ENCODE measurements at regions not wholly inside any gene's neighbourhood (a gene's known extent, or its start where the extent isn't known, plus 50 kb on each side); places are given as distances from the start of the nearest gene placed in this dataset.

GRCh38 chr20:4569865-4570264 lies 116.4 kb upstream of the PRNP start:
- Histone ChIP-seq H3K4me1 (ENCODE audit: control insufficient read depth in 2 of 2, insufficient read depth in 2 of 2, low read length in 2 of 2) (no peaks in the 10 kb centered on the region), H3K27me3 (ENCODE audit: control insufficient read depth in 2 of 2, insufficient read depth in 1 of 2, low read length in 1 of 2) (no peaks in the 10 kb centered on the region), H3K36me3 (ENCODE audit: control insufficient read depth in 2 of 2, insufficient read depth in 2 of 2, low read length in 1 of 2) (no peaks in the 10 kb centered on the region), H3K4me3 (ENCODE audit: low read length in 2 of 2) (no peak overlapping the region), H3K27ac (ENCODE audit: low read depth in 1 of 2, low read length in 1 of 2) (no peak overlapping the region), H3K9me3 (ENCODE audit: control insufficient read depth in 2 of 2, insufficient read depth in 1 of 2, low read length in 1 of 2) (no peaks in the 10 kb centered on the region)
- no peak for DNase-seq (ENCODE audit: low read depth in 6 of 9, low spot score in 9 of 9)
- 97% methylated on average over 3 of the region's 3 CpGs for WGBS

- DNase-seq (ENCODE audit: low read depth in 6 of 9, low spot score in 9 of 9): no peak
- Histone ChIP-seq H3K27ac (ENCODE audit: low read depth in 1 of 2, low read length in 1 of 2) (no peak overlapping the region), H3K4me1 (ENCODE audit: control insufficient read depth in 2 of 2, insufficient read depth in 2 of 2, low read length in 2 of 2) (no peaks in the 10 kb centered on the region), H3K36me3 (ENCODE audit: control insufficient read depth in 2 of 2, insufficient read depth in 2 of 2, low read length in 1 of 2) (no peaks in the 10 kb centered on the region), H3K4me3 (ENCODE audit: low read length in 2 of 2) (no peak overlapping the region), H3K9me3 (ENCODE audit: control insufficient read depth in 2 of 2, insufficient read depth in 1 of 2, low read length in 1 of 2) (no peaks in the 10 kb centered on the region), H3K27me3 (ENCODE audit: control insufficient read depth in 2 of 2, insufficient read depth in 1 of 2, low read length in 1 of 2) (no peaks in the 10 kb centered on the region)
- WGBS: 94% methylated on average over 2 of the region's 2 CpGs
These were observed 117.2 kb upstream of the PRNP start for GRCh38 chr20:4569092-4569491.

GRCh38 chr20:4568361-4568959 lies 117.8 kb upstream of the PRNP start:
- 46% methylated on average over 4 of the region's 4 CpGs for WGBS
- H3K4me3 ChIP-seq (ENCODE audit: low read length in 2 of 2): no peak overlapping the region
- no peak for DNase-seq (ENCODE audit: low read depth in 6 of 9, low spot score in 9 of 9)
- H3K4me1 ChIP-seq (ENCODE audit: control insufficient read depth in 2 of 2, insufficient read depth in 2 of 2, low read length in 2 of 2): no peaks in the 10 kb centered on the region
- no peaks in the 10 kb centered on the region for H3K36me3 ChIP-seq (ENCODE audit: control insufficient read depth in 2 of 2, insufficient read depth in 2 of 2, low read length in 1 of 2)
- no peaks in the 10 kb centered on the region for H3K9me3 ChIP-seq (ENCODE audit: control insufficient read depth in 2 of 2, insufficient read depth in 1 of 2, low read length in 1 of 2)
- H3K27me3 ChIP-seq (ENCODE audit: control insufficient read depth in 2 of 2, insufficient read depth in 1 of 2, low read length in 1 of 2): no peaks in the 10 kb centered on the region
- H3K27ac ChIP-seq (ENCODE audit: low read depth in 1 of 2, low read length in 1 of 2): no peak overlapping the region

GRCh38 chr20:4567170-4567569 lies 119.1 kb upstream of the PRNP start:
- Histone ChIP-seq H3K4me3 (ENCODE audit: low read length in 2 of 2) (no peak overlapping the region), H3K27me3 (ENCODE audit: control insufficient read depth in 2 of 2, insufficient read depth in 1 of 2, low read length in 1 of 2) (no peaks in the 10 kb centered on the region), H3K4me1 (ENCODE audit: control insufficient read depth in 2 of 2, insufficient read depth in 2 of 2, low read length in 2 of 2) (no peaks in the 10 kb centered on the region), H3K9me3 (ENCODE audit: control insufficient read depth in 2 of 2, insufficient read depth in 1 of 2, low read length in 1 of 2) (no peaks in the 10 kb centered on the region), H3K36me3 (ENCODE audit: control insufficient read depth in 2 of 2, insufficient read depth in 2 of 2, low read length in 1 of 2) (no peaks in the 10 kb centered on the region), H3K27ac (ENCODE audit: low read depth in 1 of 2, low read length in 1 of 2) (no peak overlapping the region)
- WGBS: 49% methylated on average over 2 of the region's 2 CpGs
- DNase-seq (ENCODE audit: low read depth in 6 of 9, low spot score in 9 of 9): no peak

GRCh38 chr20:4563534-4563933 lies 122.7 kb upstream of the PRNP start:
- H3K9me3 ChIP-seq (ENCODE audit: control insufficient read depth in 2 of 2, insufficient read depth in 1 of 2, low read length in 1 of 2): no peaks in the 10 kb centered on the region
- H3K4me3 ChIP-seq (ENCODE audit: low read length in 2 of 2): no peak overlapping the region
- WGBS: 15% methylated on average over 4 of the region's 4 CpGs
- H3K27ac ChIP-seq (ENCODE audit: low read depth in 1 of 2, low read length in 1 of 2): no peak overlapping the region
- no peaks in the 10 kb centered on the region for H3K36me3 ChIP-seq (ENCODE audit: control insufficient read depth in 2 of 2, insufficient read depth in 2 of 2, low read length in 1 of 2)
- H3K27me3 ChIP-seq (ENCODE audit: control insufficient read depth in 2 of 2, insufficient read depth in 1 of 2, low read length in 1 of 2): no peaks in the 10 kb centered on the region
- peak; percentile 6 to 60 (median 19) for DNase-seq (ENCODE audit: low read depth in 6 of 9, low spot score in 9 of 9)
- no peaks in the 10 kb centered on the region for H3K4me1 ChIP-seq (ENCODE audit: control insufficient read depth in 2 of 2, insufficient read depth in 2 of 2, low read length in 2 of 2)

- Histone ChIP-seq H3K4me3 (ENCODE audit: low read length in 2 of 2) (no peak overlapping the region), H3K4me1 (ENCODE audit: control insufficient read depth in 2 of 2, insufficient read depth in 2 of 2, low read length in 2 of 2) (no peaks in the 10 kb centered on the region), H3K27me3 (ENCODE audit: control insufficient read depth in 2 of 2, insufficient read depth in 1 of 2, low read length in 1 of 2) (no peaks in the 10 kb centered on the region), H3K9me3 (ENCODE audit: control insufficient read depth in 2 of 2, insufficient read depth in 1 of 2, low read length in 1 of 2) (no peaks in the 10 kb centered on the region), H3K36me3 (ENCODE audit: control insufficient read depth in 2 of 2, insufficient read depth in 2 of 2, low read length in 1 of 2) (no peaks in the 10 kb centered on the region), H3K27ac (ENCODE audit: low read depth in 1 of 2, low read length in 1 of 2) (no peak overlapping the region)
- no peak for DNase-seq (ENCODE audit: low read depth in 6 of 9, low spot score in 9 of 9)
These were observed 123.2 kb upstream of the PRNP start for GRCh38 chr20:4563031-4563430.

GRCh38 chr20:4560667-4561066 lies 125.6 kb upstream of the PRNP start:
- Histone ChIP-seq H3K9me3 (ENCODE audit: control insufficient read depth in 2 of 2, insufficient read depth in 1 of 2, low read length in 1 of 2) (no peaks in the 10 kb centered on the region), H3K4me3 (ENCODE audit: low read length in 2 of 2) (no peak overlapping the region), H3K27ac (ENCODE audit: low read depth in 1 of 2, low read length in 1 of 2) (no peak overlapping the region), H3K36me3 (ENCODE audit: control insufficient read depth in 2 of 2, insufficient read depth in 2 of 2, low read length in 1 of 2) (no peaks in the 10 kb centered on the region), H3K4me1 (ENCODE audit: control insufficient read depth in 2 of 2, insufficient read depth in 2 of 2, low read length in 2 of 2) (no peaks in the 10 kb centered on the region), H3K27me3 (ENCODE audit: control insufficient read depth in 2 of 2, insufficient read depth in 1 of 2, low read length in 1 of 2) (no peaks in the 10 kb centered on the region)
- no peak for DNase-seq (ENCODE audit: low read depth in 6 of 9, low spot score in 9 of 9)
- WGBS: 92% methylated on average over 2 of the region's 2 CpGs

GRCh38 chr20:4559906-4560305 lies 126.3 kb upstream of the PRNP start:
- DNase-seq (ENCODE audit: low read depth in 6 of 9, low spot score in 9 of 9): no peak
- no peak overlapping the region for H3K27ac ChIP-seq (ENCODE audit: low read depth in 1 of 2, low read length in 1 of 2)
- H3K9me3 ChIP-seq (ENCODE audit: control insufficient read depth in 2 of 2, insufficient read depth in 1 of 2, low read length in 1 of 2): no peaks in the 10 kb centered on the region
- H3K4me3 ChIP-seq (ENCODE audit: low read length in 2 of 2): no peak overlapping the region
- no peaks in the 10 kb centered on the region for H3K4me1 ChIP-seq (ENCODE audit: control insufficient read depth in 2 of 2, insufficient read depth in 2 of 2, low read length in 2 of 2)
- no peaks in the 10 kb centered on the region for H3K27me3 ChIP-seq (ENCODE audit: control insufficient read depth in 2 of 2, insufficient read depth in 1 of 2, low read length in 1 of 2)
- WGBS: 91% methylated on average over 2 of the region's 2 CpGs
- no peaks in the 10 kb centered on the region for H3K36me3 ChIP-seq (ENCODE audit: control insufficient read depth in 2 of 2, insufficient read depth in 2 of 2, low read length in 1 of 2)

GRCh38 chr20:4559106-4559505 lies 127.2 kb upstream of the PRNP start:
- Histone ChIP-seq H3K4me1 (ENCODE audit: control insufficient read depth in 2 of 2, insufficient read depth in 2 of 2, low read length in 2 of 2) (no peaks in the 10 kb centered on the region), H3K36me3 (ENCODE audit: control insufficient read depth in 2 of 2, insufficient read depth in 2 of 2, low read length in 1 of 2) (no peaks in the 10 kb centered on the region), H3K4me3 (ENCODE audit: low read length in 2 of 2) (no peak overlapping the region), H3K9me3 (ENCODE audit: control insufficient read depth in 2 of 2, insufficient read depth in 1 of 2, low read length in 1 of 2) (no peaks in the 10 kb centered on the region), H3K27me3 (ENCODE audit: control insufficient read depth in 2 of 2, insufficient read depth in 1 of 2, low read length in 1 of 2) (peaks cover 0 to under 1% of the 10 kb centered on the region in 2 donors), H3K27ac (ENCODE audit: low read depth in 1 of 2, low read length in 1 of 2) (no peak overlapping the region)
- no peak for DNase-seq (ENCODE audit: low read depth in 6 of 9, low spot score in 9 of 9)

- 81% methylated on average over 4 of the region's 4 CpGs for WGBS
- no peak for DNase-seq (ENCODE audit: low read depth in 6 of 9, low spot score in 9 of 9)
- Histone ChIP-seq H3K9me3 (ENCODE audit: control insufficient read depth in 2 of 2, insufficient read depth in 1 of 2, low read length in 1 of 2) (no peaks in the 10 kb centered on the region), H3K36me3 (ENCODE audit: control insufficient read depth in 2 of 2, insufficient read depth in 2 of 2, low read length in 1 of 2) (no peaks in the 10 kb centered on the region), H3K27ac (ENCODE audit: low read depth in 1 of 2, low read length in 1 of 2) (no peak overlapping the region), H3K4me3 (ENCODE audit: low read length in 2 of 2) (no peak overlapping the region), H3K27me3 (ENCODE audit: control insufficient read depth in 2 of 2, insufficient read depth in 1 of 2, low read length in 1 of 2) (peaks cover 0 to 3% of the 10 kb centered on the region in 2 donors), H3K4me1 (ENCODE audit: control insufficient read depth in 2 of 2, insufficient read depth in 2 of 2, low read length in 2 of 2) (no peaks in the 10 kb centered on the region)
These were observed 129.5 kb upstream of the PRNP start for GRCh38 chr20:4556781-4557180.
